K562 (cell line): ENCODE measurements at regions not wholly inside any gene's neighbourhood (a gene's known extent, or its start where the extent isn't known, plus 50 kb on each side); places are given as distances from the start of the nearest gene placed in this dataset.

Experiments used
- ATAC-seq: fragments of 200-7000 bp; cut with Tn5 transposase; 3 replicates; pipeline ENCODE4 v1.9.1; 2020; ENCODE audit warnings: moderate library complexity
- BruUV-seq: library from RNA; stranded (reverse); fragments of 400-500 nt; replicated peaks from 2 replicates; lab custom pipeline; 2021; lab: Mats Ljungman, UMichigan
- CTCF ChIA-PET: fragments of 300-600 bp; formaldehyde crosslinking; extraction: SDS; loops from one replicate; lab custom pipeline; 2021; ENCODE audit warnings: low intra/inter-chr PET ratio; lab: Yijun Ruan, JAX
- POLR2A ChIA-PET: fragments of 300-600, 350-650 bp; sonication (Branson Sonifier 250); formaldehyde crosslinking; extraction: SDS; loops from one replicate; lab custom pipeline; 2021; ENCODE audit warnings: antibody characterized with exemption, inconsistent platforms; lab: Yijun Ruan, JAX
- DNase-seq, 4 experiments: peaks; one replicate each; pipeline versions ENCODE4 v3.0.0 to v3.0.0-alpha.2; 2011 to 2018; ENCODE audit warnings: low spot score in 3 of 4, mixed read lengths in 3 of 4; ENCODE audit errors: extremely low read depth in 1 of 4
- FAIRE-seq: peaks from 2 replicates; lab custom pipeline; 2011; peaks lifted over from hg19 to GRCh38; lab: Jason Lieb, UNC
- H2AFZ ChIP-seq: 2 replicates; pipeline ENCODE4 v1.6.0; 2011; ENCODE audit warnings: low read depth, low read length, control low read depth, inconsistent platforms
- H3K27ac ChIP-seq: fragments of 200-600 bp; 3 replicates; pipeline ENCODE4 v1.8.0; 2011; ENCODE audit warnings: low read depth, mild to moderate bottlenecking, control low read depth, inconsistent platforms, low read length, moderate library complexity, mixed read lengths; ENCODE audit errors: extremely low read depth
- H3K27me3 ChIP-seq, 2 experiments: fragments of 300-600 bp in 1 of 2; 2 replicates in 1 of 2; 3 replicates in 1 of 2; pipeline versions ENCODE4 v1.6.0 to v1.8.0; 2011; ENCODE audit warnings: inconsistent platforms in 2 of 2, low read length in 2 of 2, mild to moderate bottlenecking in 1 of 2, mixed read lengths in 1 of 2, moderate library complexity in 1 of 2; ENCODE audit not compliant: control insufficient read depth in 2 of 2, insufficient read depth in 2 of 2
- H3K36me3 ChIP-seq: fragments of 300-600 bp; 3 replicates; pipeline ENCODE4 v1.8.0; 2011; ENCODE audit warnings: mild to moderate bottlenecking, low read length, inconsistent platforms; ENCODE audit not compliant: control insufficient read depth, insufficient read depth
- H3K4me1 ChIP-seq, 2 experiments: fragments of 200-600 bp in 1 of 2; replicated peaks in 1 of 2; 2 replicates in 1 of 2; 3 replicates in 1 of 2; pipeline versions ENCODE4 v1.5.1 to v1.8.0; 2011; ENCODE audit warnings: inconsistent platforms in 2 of 2, low read length in 2 of 2, mild to moderate bottlenecking in 1 of 2, mixed read lengths in 1 of 2, moderate library complexity in 1 of 2; ENCODE audit not compliant: control insufficient read depth in 2 of 2, insufficient read depth in 2 of 2
- H3K4me2 ChIP-seq: 2 replicates; pipeline ENCODE4 v1.6.1; 2011; ENCODE audit warnings: low read length, control low read depth, inconsistent platforms, mixed read lengths; ENCODE audit not compliant: insufficient read depth
- H3K4me3 ChIP-seq: fragments of 200-600 bp; sonication (generic), shearing (Covaris generic); 2 replicates; pipeline ENCODE4 v1.5.1; 2016; ENCODE audit warnings: control low read depth, inconsistent platforms
- H3K79me2 ChIP-seq: fragments of 200-600 bp; 3 replicates; pipeline ENCODE4 v1.8.0; 2011; ENCODE audit warnings: low read length, inconsistent platforms; ENCODE audit not compliant: control insufficient read depth, insufficient read depth
- H3K9ac ChIP-seq, 2 experiments: 2 replicates each; pipeline versions ENCODE4 v1.6.0 to v1.6.1; 2011; ENCODE audit warnings: low read depth in 2 of 2, low read length in 2 of 2, control low read depth in 1 of 2, inconsistent platforms in 1 of 2, mild to moderate bottlenecking in 1 of 2, mixed read lengths in 1 of 2; ENCODE audit not compliant: insufficient read depth in 1 of 2
- H3K9me1 ChIP-seq: one replicate; pipeline ENCODE4 v1.6.0; 2011; ENCODE audit warnings: inconsistent platforms, mild to moderate bottlenecking, low read length, moderate library complexity; ENCODE audit not compliant: control insufficient read depth, insufficient read depth
- H3K9me3 ChIP-seq: replicated peaks from 2 replicates; pipeline ENCODE4 v1.5.1; 2011; ENCODE audit warnings: low read depth, low read length, inconsistent platforms; ENCODE audit not compliant: control insufficient read depth, insufficient read depth
- H4K20me1 ChIP-seq: replicated peaks from 2 replicates; pipeline ENCODE4 v1.6.1; 2011; ENCODE audit warnings: low read length, inconsistent platforms, mixed read lengths; ENCODE audit not compliant: control insufficient read depth, insufficient read depth
- HDAC1 ChIP-seq, 2 experiments: fragments of 450-650 bp; IDR thresholded peaks; 2 replicates each; pipeline ENCODE4 v1.6.1; 2016 to 2017; ENCODE audit warnings: inconsistent platforms in 1 of 2, mild to moderate bottlenecking in 1 of 2, moderate library complexity in 1 of 2
- IRF2 ChIP-seq: sonication (generic); formaldehyde crosslinking; IDR thresholded peaks from 2 replicates; pipeline ENCODE4 v1.8.1; 2022; ENCODE audit warnings: mild to moderate bottlenecking, missing genetic modification reagents
- NUFIP1 ChIP-seq: fragments of 450-650 bp; IDR thresholded peaks from 2 replicates; pipeline ENCODE4 v1.6.1; 2018; ENCODE audit not compliant: partially characterized antibody
- ZBTB17 ChIP-seq: fragments of 450-650 bp; formaldehyde crosslinking; IDR thresholded peaks from 2 replicates; pipeline ENCODE4 v1.4.0; 2020; ENCODE audit warnings: mild to moderate bottlenecking
- ZBTB8A ChIP-seq: fragments of 450-650 bp; IDR thresholded peaks from 2 replicates; pipeline ENCODE4 v1.6.1; 2018; ENCODE audit warnings: mild to moderate bottlenecking, moderate library complexity; ENCODE audit not compliant: partially characterized antibody
- ZNF232 ChIP-seq: sonication (generic); formaldehyde crosslinking; IDR thresholded peaks from 2 replicates; pipeline ENCODE4 v1.8.0; 2022; ENCODE audit warnings: mild to moderate bottlenecking, missing genetic modification reagents
- WGBS: fragments of 100-300 bp; shearing (Covaris generic); methylation state at CpG from one replicate; pipeline ENCODE4 v1.1.6; 2016; ENCODE audit warnings: low coverage, mixed read lengths; ENCODE audit not compliant: insufficient coverage; ENCODE audit errors: missing lambda C conversion rate; 5-methylcytosine and 5-hydroxymethylcytosine counted together
- in situ Hi-C: fragments of 300-500 bp; cut with MboI; formaldehyde crosslinking; loops from 4 replicates; pipeline ENCODE4 v1.15.0; 2018; ENCODE audit warnings: inconsistent platforms, mixed read lengths
- intact Hi-C: fragments of 100-400 bp; cut with micrococcal nuclease; formaldehyde crosslinking; loops from 2 replicates; pipeline ENCODE4 v1.14.2; 2022
- TF ChIP-seq, protein P1 (sequence below): sonication (generic); formaldehyde crosslinking; IDR thresholded peaks from 2 replicates; pipeline ENCODE4 v1.8.0; 2022; ENCODE audit warnings: missing genetic modification reagents, mild to moderate bottlenecking, moderate library complexity, borderline replicate concordance
- TF ChIP-seq, protein P2 (sequence below): fragments of 250-450 bp; sonication (Bioruptor Pico); IDR thresholded peaks from 2 replicates; pipeline ENCODE4 v1.5.0; 2021
- TF ChIP-seq, protein P3 (sequence below): fragments of 450-650 bp; IDR thresholded peaks from 2 replicates; pipeline ENCODE4 v1.7.1; 2018; ENCODE audit warnings: mild to moderate bottlenecking, low read depth; ENCODE audit not compliant: partially characterized antibody
- TF ChIP-seq, protein P4 (sequence below): fragments of 200-800 bp; sonication (Bioruptor generic); IDR thresholded peaks from 2 replicates; pipeline ENCODE4 v1.6.1; 2016; ENCODE audit warnings: missing genetic modification characterization, missing compliant biosample characterization
- TF ChIP-seq, protein P5 (sequence below): fragments of 450-650 bp; conservative IDR thresholded peaks from 2 replicates; pipeline ENCODE4 v1.6.1; 2016; ENCODE audit warnings: missing genetic modification characterization, low read depth, mild to moderate bottlenecking, missing compliant biosample characterization, moderate library complexity

DNA sequence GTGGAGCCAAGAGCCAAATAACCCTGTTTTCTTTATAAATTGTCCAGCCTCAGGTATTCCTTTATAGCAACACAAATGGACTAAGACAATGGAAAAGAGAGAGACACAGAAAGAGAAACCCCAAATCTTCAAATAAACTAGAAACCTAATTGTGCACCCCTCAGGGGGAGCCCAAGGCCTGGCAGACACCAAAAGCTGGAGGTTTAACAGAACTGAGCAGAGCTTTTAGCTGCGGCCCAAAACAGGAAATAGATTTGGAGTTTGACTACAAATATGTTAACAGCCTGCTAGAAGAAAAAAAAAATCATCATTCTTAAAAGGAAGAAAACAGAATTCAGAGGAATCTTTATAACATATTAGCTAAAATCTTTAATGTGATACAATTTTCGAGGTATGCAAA lies 1135.0 kb downstream of the GATA3 start:
- Histone ChIP-seq H3K27me3 (no peaks in the 10 kb centered on the region), H3K4me2 (no peak overlapping the region), H3K4me1 (no peaks in the 10 kb centered on the region), H3K9me1 (no peaks in the 10 kb centered on the region), H3K27ac (no peak overlapping the region), H3K79me2 (no peaks in the 10 kb centered on the region), H2AFZ (no peak overlapping the region), H3K36me3 (no peaks in the 10 kb centered on the region), H3K4me3 (no peak overlapping the region), H3K9me3 (no peaks in the 10 kb centered on the region), H3K9ac (no peak overlapping the region), H4K20me1 (no peaks in the 10 kb centered on the region)
- FAIRE-seq = no peak
- in situ Hi-C loops = no loop called here
- no peak for DNase-seq
- WGBS = 6% methylated on average over 2 of the region's 2 CpGs
- intact Hi-C loops = no loop called here
- no TSS peak for BruUV-seq
- ChIA-PET CTCF (no interaction called here), POLR2A (no interaction called here)
- ATAC-seq = no peak
- TF ChIP-seq, protein P1, sequence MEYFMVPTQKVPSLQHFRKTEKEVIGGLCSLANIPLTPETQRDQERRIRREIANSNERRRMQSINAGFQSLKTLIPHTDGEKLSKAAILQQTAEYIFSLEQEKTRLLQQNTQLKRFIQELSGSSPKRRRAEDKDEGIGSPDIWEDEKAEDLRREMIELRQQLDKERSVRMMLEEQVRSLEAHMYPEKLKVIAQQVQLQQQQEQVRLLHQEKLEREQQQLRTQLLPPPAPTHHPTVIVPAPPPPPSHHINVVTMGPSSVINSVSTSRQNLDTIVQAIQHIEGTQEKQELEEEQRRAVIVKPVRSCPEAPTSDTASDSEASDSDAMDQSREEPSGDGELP (CRISPR knock-in tag) = no peak
- TF ChIP-seq IRF2 (CRISPR knock-in tag) = no peak
- TF ChIP-seq ZNF232 (CRISPR knock-in tag) = no peak
- TF ChIP-seq, protein P2, sequence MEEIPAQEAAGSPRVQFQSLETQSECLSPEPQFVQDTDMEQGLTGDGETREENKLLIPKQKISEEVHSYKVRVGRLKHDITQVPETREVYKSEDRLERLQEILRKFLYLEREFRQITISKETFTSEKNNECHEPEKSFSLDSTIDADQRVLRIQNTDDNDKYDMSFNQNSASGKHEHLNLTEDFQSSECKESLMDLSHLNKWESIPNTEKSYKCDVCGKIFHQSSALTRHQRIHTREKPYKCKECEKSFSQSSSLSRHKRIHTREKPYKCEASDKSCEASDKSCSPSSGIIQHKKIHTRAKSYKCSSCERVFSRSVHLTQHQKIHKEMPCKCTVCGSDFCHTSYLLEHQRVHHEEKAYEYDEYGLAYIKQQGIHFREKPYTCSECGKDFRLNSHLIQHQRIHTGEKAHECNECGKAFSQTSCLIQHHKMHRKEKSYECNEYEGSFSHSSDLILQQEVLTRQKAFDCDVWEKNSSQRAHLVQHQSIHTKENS (CRISPR knock-in tag) = no peak
- no peak for TF ChIP-seq ZBTB17 (CRISPR knock-in tag)
- TF ChIP-seq, protein P3, sequence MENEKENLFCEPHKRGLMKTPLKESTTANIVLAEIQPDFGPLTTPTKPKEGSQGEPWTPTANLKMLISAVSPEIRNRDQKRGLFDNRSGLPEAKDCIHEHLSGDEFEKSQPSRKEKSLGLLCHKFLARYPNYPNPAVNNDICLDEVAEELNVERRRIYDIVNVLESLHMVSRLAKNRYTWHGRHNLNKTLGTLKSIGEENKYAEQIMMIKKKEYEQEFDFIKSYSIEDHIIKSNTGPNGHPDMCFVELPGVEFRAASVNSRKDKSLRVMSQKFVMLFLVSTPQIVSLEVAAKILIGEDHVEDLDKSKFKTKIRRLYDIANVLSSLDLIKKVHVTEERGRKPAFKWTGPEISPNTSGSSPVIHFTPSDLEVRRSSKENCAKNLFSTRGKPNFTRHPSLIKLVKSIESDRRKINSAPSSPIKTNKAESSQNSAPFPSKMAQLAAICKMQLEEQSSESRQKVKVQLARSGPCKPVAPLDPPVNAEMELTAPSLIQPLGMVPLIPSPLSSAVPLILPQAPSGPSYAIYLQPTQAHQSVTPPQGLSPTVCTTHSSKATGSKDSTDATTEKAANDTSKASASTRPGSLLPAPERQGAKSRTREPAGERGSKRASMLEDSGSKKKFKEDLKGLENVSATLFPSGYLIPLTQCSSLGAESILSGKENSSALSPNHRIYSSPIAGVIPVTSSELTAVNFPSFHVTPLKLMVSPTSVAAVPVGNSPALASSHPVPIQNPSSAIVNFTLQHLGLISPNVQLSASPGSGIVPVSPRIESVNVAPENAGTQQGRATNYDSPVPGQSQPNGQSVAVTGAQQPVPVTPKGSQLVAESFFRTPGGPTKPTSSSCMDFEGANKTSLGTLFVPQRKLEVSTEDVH = no peak
- no peak for TF ChIP-seq ZBTB8A
- TF ChIP-seq, protein P4, sequence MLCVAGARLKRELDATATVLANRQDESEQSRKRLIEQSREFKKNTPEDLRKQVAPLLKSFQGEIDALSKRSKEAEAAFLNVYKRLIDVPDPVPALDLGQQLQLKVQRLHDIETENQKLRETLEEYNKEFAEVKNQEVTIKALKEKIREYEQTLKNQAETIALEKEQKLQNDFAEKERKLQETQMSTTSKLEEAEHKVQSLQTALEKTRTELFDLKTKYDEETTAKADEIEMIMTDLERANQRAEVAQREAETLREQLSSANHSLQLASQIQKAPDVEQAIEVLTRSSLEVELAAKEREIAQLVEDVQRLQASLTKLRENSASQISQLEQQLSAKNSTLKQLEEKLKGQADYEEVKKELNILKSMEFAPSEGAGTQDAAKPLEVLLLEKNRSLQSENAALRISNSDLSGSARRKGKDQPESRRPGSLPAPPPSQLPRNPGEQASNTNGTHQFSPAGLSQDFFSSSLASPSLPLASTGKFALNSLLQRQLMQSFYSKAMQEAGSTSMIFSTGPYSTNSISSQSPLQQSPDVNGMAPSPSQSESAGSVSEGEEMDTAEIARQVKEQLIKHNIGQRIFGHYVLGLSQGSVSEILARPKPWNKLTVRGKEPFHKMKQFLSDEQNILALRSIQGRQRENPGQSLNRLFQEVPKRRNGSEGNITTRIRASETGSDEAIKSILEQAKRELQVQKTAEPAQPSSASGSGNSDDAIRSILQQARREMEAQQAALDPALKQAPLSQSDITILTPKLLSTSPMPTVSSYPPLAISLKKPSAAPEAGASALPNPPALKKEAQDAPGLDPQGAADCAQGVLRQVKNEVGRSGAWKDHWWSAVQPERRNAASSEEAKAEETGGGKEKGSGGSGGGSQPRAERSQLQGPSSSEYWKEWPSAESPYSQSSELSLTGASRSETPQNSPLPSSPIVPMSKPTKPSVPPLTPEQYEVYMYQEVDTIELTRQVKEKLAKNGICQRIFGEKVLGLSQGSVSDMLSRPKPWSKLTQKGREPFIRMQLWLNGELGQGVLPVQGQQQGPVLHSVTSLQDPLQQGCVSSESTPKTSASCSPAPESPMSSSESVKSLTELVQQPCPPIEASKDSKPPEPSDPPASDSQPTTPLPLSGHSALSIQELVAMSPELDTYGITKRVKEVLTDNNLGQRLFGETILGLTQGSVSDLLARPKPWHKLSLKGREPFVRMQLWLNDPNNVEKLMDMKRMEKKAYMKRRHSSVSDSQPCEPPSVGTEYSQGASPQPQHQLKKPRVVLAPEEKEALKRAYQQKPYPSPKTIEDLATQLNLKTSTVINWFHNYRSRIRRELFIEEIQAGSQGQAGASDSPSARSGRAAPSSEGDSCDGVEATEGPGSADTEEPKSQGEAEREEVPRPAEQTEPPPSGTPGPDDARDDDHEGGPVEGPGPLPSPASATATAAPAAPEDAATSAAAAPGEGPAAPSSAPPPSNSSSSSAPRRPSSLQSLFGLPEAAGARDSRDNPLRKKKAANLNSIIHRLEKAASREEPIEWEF (CRISPR knock-in tag) = no peak
- TF ChIP-seq, protein P5, sequence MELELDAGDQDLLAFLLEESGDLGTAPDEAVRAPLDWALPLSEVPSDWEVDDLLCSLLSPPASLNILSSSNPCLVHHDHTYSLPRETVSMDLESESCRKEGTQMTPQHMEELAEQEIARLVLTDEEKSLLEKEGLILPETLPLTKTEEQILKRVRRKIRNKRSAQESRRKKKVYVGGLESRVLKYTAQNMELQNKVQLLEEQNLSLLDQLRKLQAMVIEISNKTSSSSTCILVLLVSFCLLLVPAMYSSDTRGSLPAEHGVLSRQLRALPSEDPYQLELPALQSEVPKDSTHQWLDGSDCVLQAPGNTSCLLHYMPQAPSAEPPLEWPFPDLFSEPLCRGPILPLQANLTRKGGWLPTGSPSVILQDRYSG (tag) = no peak
- TF ChIP-seq NUFIP1 = no peak
- TF ChIP-seq HDAC1 (IDR thresholded peaks at IDR 0.05) = no peak
